Naive thymus-derived CD4-positive, alpha-beta T cell (primary cell): ENCODE measurements at regions not wholly inside any gene's neighbourhood (a gene's known extent, or its start where the extent isn't known, plus 50 kb on each side); places are given as distances from the start of the nearest gene placed in this dataset.
"Not testable (repeated sequence)": the region's sequence is repeated elsewhere in the genome, so short reads cannot be mapped to it uniquely, and the experiment has no call there.

Source experiments
- ATAC-seq: fragments of 150-1000 bp; cut with Tn5 transposase; 2 replicates; pipeline ENCODE4 v1.10.0; 2021; ENCODE audit warnings: mild to moderate bottlenecking, moderate library complexity
- CTCF ChIA-PET: fragments of 350-600 bp; sonication (Branson Sonifier 250); formaldehyde crosslinking; loops from one replicate; lab custom pipeline; 2021; ENCODE audit warnings: antibody characterized with exemption; lab: Charles Lee
- POLR2A ChIA-PET: fragments of 350-600 bp; sonication (Branson Sonifier 250); formaldehyde crosslinking; loops from one replicate; lab custom pipeline; 2021; ENCODE audit warnings: antibody characterized with exemption, inconsistent platforms; lab: Charles Lee
- DNase-seq, 9 donors: peaks; one replicate each; pipeline versions ENCODE4 v3.0.0 to v3.0.0-alpha.2; 2020 to 2022; ENCODE audit warnings: mixed read lengths in 1 of 9
- H3K27ac ChIP-seq: one replicate; pipeline ENCODE4 v1.7.0; 2013; ENCODE audit warnings: mild to moderate bottlenecking, low read depth, low read length, moderate library complexity
- H3K27me3 ChIP-seq, 2 donors: one replicate each; pipeline ENCODE4 v1.7.0; 2013; ENCODE audit warnings: low read length in 2 of 2, mild to moderate bottlenecking in 2 of 2, moderate library complexity in 2 of 2; ENCODE audit not compliant: control insufficient read depth in 2 of 2, insufficient read depth in 2 of 2
- H3K36me3 ChIP-seq, 3 experiments: 1 replicate in 2 of 3; 2 replicates in 1 of 3; pipeline ENCODE4 v1.7.0; 2013; ENCODE audit warnings: low read length in 3 of 3, mild to moderate bottlenecking in 3 of 3, moderate library complexity in 1 of 3; ENCODE audit not compliant: insufficient read depth in 3 of 3, control insufficient read depth in 2 of 3
- H3K4me1 ChIP-seq, 2 donors: one replicate each; pipeline ENCODE4 v1.7.0; 2013; ENCODE audit warnings: low read length in 2 of 2, mild to moderate bottlenecking in 2 of 2, moderate library complexity in 1 of 2; ENCODE audit not compliant: control insufficient read depth in 2 of 2, insufficient read depth in 2 of 2
- H3K4me3 ChIP-seq: 2 replicates; pipeline ENCODE4 v1.7.0; 2013; ENCODE audit warnings: mild to moderate bottlenecking, low read length
- H3K9me3 ChIP-seq, 3 experiments: 1 replicate in 2 of 3; 2 replicates in 1 of 3; pipeline ENCODE4 v1.7.0; 2013; ENCODE audit warnings: low read length in 3 of 3; ENCODE audit not compliant: control insufficient read depth in 2 of 3
- H3K27ac Mint-ChIP-seq, 9 donors: one replicate each; pipeline ENCODE4 v1.8.0; 2020 to 2022; ENCODE audit warnings: mixed read lengths in 9 of 9, mild to moderate bottlenecking in 8 of 9, moderate library complexity in 5 of 9, inconsistent platforms in 2 of 9
- H3K27me3 Mint-ChIP-seq, 5 donors: one replicate each; pipeline ENCODE4 v1.8.0; 2021 to 2022; ENCODE audit warnings: mixed read lengths in 5 of 5, mild to moderate bottlenecking in 1 of 5
- H3K36me3 Mint-ChIP-seq, 5 donors: one replicate each; pipeline ENCODE4 v1.8.0; 2020 to 2022; ENCODE audit warnings: mixed read lengths in 5 of 5, mild to moderate bottlenecking in 3 of 5, inconsistent platforms in 1 of 5
- H3K4me1 Mint-ChIP-seq, 7 donors: one replicate each; pipeline ENCODE4 v1.8.0; 2020 to 2022; ENCODE audit warnings: mixed read lengths in 7 of 7, mild to moderate bottlenecking in 3 of 7, inconsistent platforms in 1 of 7
- H3K4me3 Mint-ChIP-seq, 10 donors: one replicate each; pipeline ENCODE4 v1.8.0; 2020 to 2022; ENCODE audit warnings: mild to moderate bottlenecking in 10 of 10, mixed read lengths in 10 of 10, moderate library complexity in 6 of 10, inconsistent platforms in 2 of 10
- H3K9me3 Mint-ChIP-seq, 11 donors: one replicate each; pipeline ENCODE4 v1.8.0; 2020 to 2022; ENCODE audit warnings: mixed read lengths in 11 of 11, mild to moderate bottlenecking in 4 of 11, inconsistent platforms in 1 of 11, moderate library complexity in 1 of 11
- intact Hi-C, 2 donors: fragments of 100-400 bp; cut with micrococcal nuclease; formaldehyde crosslinking; loops; one replicate each; pipeline ENCODE4 v1.15.1; 2023

DNA sequence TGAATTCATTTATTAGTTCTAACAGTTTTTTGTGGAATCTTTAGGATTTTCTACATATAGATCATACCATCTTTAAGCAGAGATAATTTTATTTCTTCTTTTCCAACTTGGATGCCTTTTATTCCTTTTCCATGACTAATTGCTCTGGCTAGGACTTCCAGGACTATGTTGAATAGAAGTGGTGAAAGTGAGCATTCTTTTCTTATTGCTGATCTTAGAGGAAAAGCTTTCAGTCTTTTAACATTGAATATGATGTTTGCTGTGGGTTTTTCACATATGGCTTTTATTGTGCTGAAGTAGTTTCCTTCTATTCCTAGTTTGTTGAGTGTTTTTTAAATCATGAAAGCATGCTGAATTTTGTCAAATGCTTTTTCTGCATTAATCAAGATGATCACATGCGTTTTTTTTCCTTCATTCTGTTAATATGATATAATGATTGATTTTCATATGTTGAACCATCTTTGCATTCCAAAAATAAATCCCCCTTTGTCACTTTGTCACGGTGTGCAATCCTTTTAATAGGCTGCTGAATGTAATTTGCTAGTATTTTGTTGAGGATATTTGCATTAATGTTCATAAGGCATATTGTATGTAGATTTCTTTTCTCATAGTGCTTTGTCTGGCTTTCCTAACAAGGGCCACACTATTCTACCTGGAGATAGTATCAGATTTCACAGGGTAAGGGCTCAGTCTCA, 92.9 kb downstream of the ZNF467 start:
- no peak overlapping the region for H3K4me3 ChIP-seq
- no peaks in the 10 kb centered on the region for H3K4me1 Mint-ChIP-seq
- ChIA-PET POLR2A (no interaction called here), CTCF (no interaction called here)
- H3K4me1 ChIP-seq, result no peaks in the 10 kb centered on the region
- ATAC-seq (no peak), DNase-seq (no peak)
- no peak overlapping the region for H3K27ac Mint-ChIP-seq
- H3K27me3 ChIP-seq, result no peaks in the 10 kb centered on the region
- intact Hi-C loops, result no loop called here
- H3K9me3 ChIP-seq, result no peaks in the 10 kb centered on the region
- H3K27me3 Mint-ChIP-seq, result peaks cover 36 to 49% (median 40%) of the 10 kb centered on the region in 5 donors
- H3K36me3 ChIP-seq, result no peaks in the 10 kb centered on the region
- H3K9me3 Mint-ChIP-seq, result peaks cover 0 to 24% (median 5%) of the 10 kb centered on the region in 11 donors
- peaks cover 0 to 9% (median 0%) of the 10 kb centered on the region in 5 donors for H3K36me3 Mint-ChIP-seq
- no peak overlapping the region for H3K4me3 Mint-ChIP-seq
- no peak overlapping the region for H3K27ac ChIP-seq

- H3K27me3 Mint-ChIP-seq, result peaks cover 38 to 58% (median 47%) of the 10 kb centered on the region in 5 donors
- CTCF ChIA-PET, intact Hi-C loops: not testable (repeated sequence)
These were observed 98.5 kb downstream of the ZNF467 start for GRCh38 chr7:149674728-149675385.

GRCh38 chr7:149673006-149673405, 100.4 kb downstream of the ZNF467 start:
- Histone ChIP-seq H3K36me3 (no peaks in the 10 kb centered on the region), H3K4me3 (no peak overlapping the region), H3K9me3 (no peaks in the 10 kb centered on the region), H3K27me3 (no peaks in the 10 kb centered on the region), H3K4me1 (no peaks in the 10 kb centered on the region), H3K27ac (no peak overlapping the region)
- H3K27me3 Mint-ChIP-seq, result peaks cover 31 to 44% (median 41%) of the 10 kb centered on the region in 5 donors
- ATAC-seq (no peak), DNase-seq (no peak)
- H3K9me3 Mint-ChIP-seq, result no peaks in the 10 kb centered on the region
- no peak overlapping the region for H3K4me3 Mint-ChIP-seq
- H3K36me3 Mint-ChIP-seq, result no peaks in the 10 kb centered on the region
- intact Hi-C loops, result no loop called here
- H3K4me1 Mint-ChIP-seq, result peaks cover 0 to 4% (median 0%) of the 10 kb centered on the region in 7 donors
- CTCF ChIA-PET, result no interaction called here
- no peak overlapping the region for H3K27ac Mint-ChIP-seq
- POLR2A ChIA-PET, result no interaction called here

More at GRCh38 chr7:149674728-149675385, 98.5 kb downstream of the ZNF467 start:
- H3K4me1 ChIP-seq, H3K9me3 Mint-ChIP-seq, H3K4me3 ChIP-seq, H3K27me3 ChIP-seq, ATAC-seq, H3K9me3 ChIP-seq, H3K36me3 ChIP-seq, H3K27ac ChIP-seq, POLR2A ChIA-PET, H3K27ac Mint-ChIP-seq, DNase-seq, H3K4me1 Mint-ChIP-seq, H3K4me3 Mint-ChIP-seq, H3K36me3 Mint-ChIP-seq: not testable (repeated sequence)

DNA sequence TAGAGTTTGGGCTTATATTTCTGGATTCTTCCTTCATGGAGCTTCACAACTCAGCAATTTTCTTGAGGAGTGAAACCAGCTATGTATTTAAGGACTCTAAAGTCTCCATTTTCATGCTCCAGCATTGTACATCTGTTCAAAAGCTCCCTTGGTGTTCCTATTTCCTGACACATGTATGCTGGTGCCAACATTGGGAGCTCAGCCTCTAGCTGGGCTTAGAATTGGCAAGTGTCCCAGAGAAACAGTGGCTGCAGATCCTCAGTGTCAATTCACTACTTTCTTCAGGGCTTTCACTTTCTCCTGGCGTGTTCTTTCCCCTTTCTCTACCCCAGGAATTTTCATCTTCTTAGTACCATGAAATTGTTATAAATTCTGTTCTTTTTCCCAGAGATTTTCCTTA, 103.1 kb downstream of the ZNF467 start:
- H3K9me3 ChIP-seq, result no peaks in the 10 kb centered on the region
- Mint-ChIP-seq H3K27ac (no peak overlapping the region), H3K9me3 (no peaks in the 10 kb centered on the region), H3K27me3 (peaks cover 31 to 57% (median 43%) of the 10 kb centered on the region in 5 donors), H3K4me3 (no peak overlapping the region), H3K36me3 (no peaks in the 10 kb centered on the region), H3K4me1 (peaks cover 0 to 4% (median 0%) of the 10 kb centered on the region in 7 donors)
- H3K4me1 ChIP-seq, result no peaks in the 10 kb centered on the region
- no peaks in the 10 kb centered on the region for H3K27me3 ChIP-seq
- intact Hi-C loops, result no loop called here
- H3K4me3 ChIP-seq, result no peak overlapping the region
- H3K36me3 ChIP-seq, result no peaks in the 10 kb centered on the region
- no peak overlapping the region for H3K27ac ChIP-seq
- CTCF ChIA-PET, result interaction anchor here (1.0 to 1.6 kb wide), 3 partner anchors 9 to 130 kb away, joined by 3 to 10 read pairs (median 4); no protein-coding TSS in a partner anchor
- ATAC-seq (no peak), DNase-seq (no peak)
- POLR2A ChIA-PET, result no interaction called here

GRCh38 chr7:149669121-149669818, 104.1 kb downstream of the ZNF467 start:
- no peaks in the 10 kb centered on the region for H3K27me3 ChIP-seq
- CTCF ChIA-PET, result no interaction called here
- DNase-seq (peak in 4 of 9 donors; percentile 3 to 21 (median 8)), ATAC-seq (no peak)
- H3K9me3 ChIP-seq, result no peaks in the 10 kb centered on the region
- peaks cover 27 to 66% (median 41%) of the 10 kb centered on the region in 5 donors for H3K27me3 Mint-ChIP-seq
- H3K36me3 ChIP-seq, result no peaks in the 10 kb centered on the region
- no peak overlapping the region for H3K27ac ChIP-seq
- H3K4me3 Mint-ChIP-seq, result no peak overlapping the region
- H3K27ac Mint-ChIP-seq, result no peak overlapping the region
- H3K4me1 ChIP-seq, result no peaks in the 10 kb centered on the region
- H3K36me3 Mint-ChIP-seq, result no peaks in the 10 kb centered on the region
- POLR2A ChIA-PET, result no interaction called here
- no peaks in the 10 kb centered on the region for H3K9me3 Mint-ChIP-seq
- peaks cover 0 to 4% (median 0%) of the 10 kb centered on the region in 7 donors for H3K4me1 Mint-ChIP-seq
- H3K4me3 ChIP-seq, result no peak overlapping the region
- intact Hi-C loops, result loop anchor here in 1 of 2 donors (1.0 kb wide), 1 partner anchor 73 kb away; no protein-coding TSS in a partner anchor

- H3K27ac Mint-ChIP-seq, result no peak overlapping the region
- H3K36me3 Mint-ChIP-seq, result no peaks in the 10 kb centered on the region
- Histone ChIP-seq H3K4me1 (no peaks in the 10 kb centered on the region), H3K27me3 (no peaks in the 10 kb centered on the region), H3K9me3 (no peaks in the 10 kb centered on the region), H3K36me3 (no peaks in the 10 kb centered on the region), H3K4me3 (no peak overlapping the region), H3K27ac (no peak overlapping the region)
- intact Hi-C loops, result no loop called here
- H3K4me1 Mint-ChIP-seq, result peaks cover 0 to 4% (median 0%) of the 10 kb centered on the region in 7 donors
- peaks cover 32 to 60% (median 43%) of the 10 kb centered on the region in 5 donors for H3K27me3 Mint-ChIP-seq
- ChIA-PET CTCF (no interaction called here), POLR2A (no interaction called here)
- DNase-seq (no peak), ATAC-seq (no peak)
- peaks cover 0 to 5% (median 0%) of the 10 kb centered on the region in 11 donors for H3K9me3 Mint-ChIP-seq
- no peak overlapping the region for H3K4me3 Mint-ChIP-seq
These were observed 106.9 kb downstream of the ZNF467 start for GRCh38 chr7:149666360-149666945.
